ENCODE measurements at regions not wholly inside any gene's neighbourhood (a gene's known extent, or its start where the extent isn't known, plus 50 kb on each side); places are given as distances from the start of the nearest gene placed in this dataset.

GRCh38 chr3:124177071-124177470 lies 185.1 kb upstream of the ROPN1 start:
- no peak overlapping the region for H3K4me2 ChIP-seq
- no peak overlapping the region for H2AFZ ChIP-seq (ENCODE audit: low read depth)
- no peak overlapping the region for H3K9ac ChIP-seq
- TF ChIP-seq, protein P1, sequence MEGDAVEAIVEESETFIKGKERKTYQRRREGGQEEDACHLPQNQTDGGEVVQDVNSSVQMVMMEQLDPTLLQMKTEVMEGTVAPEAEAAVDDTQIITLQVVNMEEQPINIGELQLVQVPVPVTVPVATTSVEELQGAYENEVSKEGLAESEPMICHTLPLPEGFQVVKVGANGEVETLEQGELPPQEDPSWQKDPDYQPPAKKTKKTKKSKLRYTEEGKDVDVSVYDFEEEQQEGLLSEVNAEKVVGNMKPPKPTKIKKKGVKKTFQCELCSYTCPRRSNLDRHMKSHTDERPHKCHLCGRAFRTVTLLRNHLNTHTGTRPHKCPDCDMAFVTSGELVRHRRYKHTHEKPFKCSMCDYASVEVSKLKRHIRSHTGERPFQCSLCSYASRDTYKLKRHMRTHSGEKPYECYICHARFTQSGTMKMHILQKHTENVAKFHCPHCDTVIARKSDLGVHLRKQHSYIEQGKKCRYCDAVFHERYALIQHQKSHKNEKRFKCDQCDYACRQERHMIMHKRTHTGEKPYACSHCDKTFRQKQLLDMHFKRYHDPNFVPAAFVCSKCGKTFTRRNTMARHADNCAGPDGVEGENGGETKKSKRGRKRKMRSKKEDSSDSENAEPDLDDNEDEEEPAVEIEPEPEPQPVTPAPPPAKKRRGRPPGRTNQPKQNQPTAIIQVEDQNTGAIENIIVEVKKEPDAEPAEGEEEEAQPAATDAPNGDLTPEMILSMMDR (conservative IDR thresholded peaks at IDR 0.05; ENCODE audit: low read depth, low read length) = no peak
- no peaks in the 10 kb centered on the region for H3K36me3 ChIP-seq (ENCODE audit: insufficient read depth)
- H3K27me3 ChIP-seq (ENCODE audit: insufficient read depth, low read depth) = no peaks in the 10 kb centered on the region
- H4K20me1 ChIP-seq (ENCODE audit: insufficient read depth) = no peaks in the 10 kb centered on the region
- H3K27ac ChIP-seq = no peak overlapping the region
- H3K79me2 ChIP-seq (ENCODE audit: insufficient read depth, low read depth) = no peaks in the 10 kb centered on the region
- H3K4me1 ChIP-seq (ENCODE audit: low read depth, poor library complexity, severe bottlenecking) = no peaks in the 10 kb centered on the region
- no peak overlapping the region for H3K4me3 ChIP-seq (IDR thresholded peaks at IDR 0.05; ENCODE audit: insufficient read depth, low read depth, low read length)

- Histone ChIP-seq H3K4me2 (no peak overlapping the region), H3K4me1 (ENCODE audit: low read depth, poor library complexity, severe bottlenecking) (no peaks in the 10 kb centered on the region), H3K4me3 (IDR thresholded peaks at IDR 0.05; ENCODE audit: insufficient read depth, low read depth, low read length) (no peak overlapping the region), H4K20me1 (ENCODE audit: insufficient read depth) (no peaks in the 10 kb centered on the region), H3K36me3 (ENCODE audit: insufficient read depth) (no peaks in the 10 kb centered on the region), H3K9ac (no peak overlapping the region), H2AFZ (ENCODE audit: low read depth) (no peak overlapping the region), H3K27me3 (ENCODE audit: insufficient read depth, low read depth) (no peaks in the 10 kb centered on the region), H3K79me2 (ENCODE audit: insufficient read depth, low read depth) (no peaks in the 10 kb centered on the region), H3K27ac (no peak overlapping the region)
- TF ChIP-seq, protein P1 (conservative IDR thresholded peaks at IDR 0.05; ENCODE audit: low read depth, low read length) = no peak
Observed at GRCh38 chr3:124178531-124178930, 186.6 kb upstream of the ROPN1 start.

- TF ChIP-seq, protein P1 (conservative IDR thresholded peaks at IDR 0.05; ENCODE audit: low read depth, low read length) = no peak
- Histone ChIP-seq H3K27ac (no peak overlapping the region), H3K36me3 (ENCODE audit: insufficient read depth) (no peaks in the 10 kb centered on the region), H3K79me2 (ENCODE audit: insufficient read depth, low read depth) (no peaks in the 10 kb centered on the region), H2AFZ (ENCODE audit: low read depth) (no peak overlapping the region), H3K27me3 (ENCODE audit: insufficient read depth, low read depth) (no peaks in the 10 kb centered on the region), H3K9ac (no peak overlapping the region), H3K4me2 (no peak overlapping the region), H4K20me1 (ENCODE audit: insufficient read depth) (no peaks in the 10 kb centered on the region), H3K4me1 (ENCODE audit: low read depth, poor library complexity, severe bottlenecking) (no peaks in the 10 kb centered on the region), H3K4me3 (IDR thresholded peaks at IDR 0.05; ENCODE audit: insufficient read depth, low read depth, low read length) (no peak overlapping the region)
Observed at GRCh38 chr3:124200407-124200806, 208.5 kb upstream of the ROPN1 start.

- H3K27me3 ChIP-seq (ENCODE audit: insufficient read depth, low read depth) = no peaks in the 10 kb centered on the region
- H3K4me2 ChIP-seq = no peak overlapping the region
- TF ChIP-seq, protein P1 (conservative IDR thresholded peaks at IDR 0.05; ENCODE audit: low read depth, low read length) = no peak
- H3K36me3 ChIP-seq (ENCODE audit: insufficient read depth) = no peaks in the 10 kb centered on the region
- no peaks in the 10 kb centered on the region for H3K79me2 ChIP-seq (ENCODE audit: insufficient read depth, low read depth)
- no peak overlapping the region for H3K9ac ChIP-seq
- no peak overlapping the region for H2AFZ ChIP-seq (ENCODE audit: low read depth)
- no peak overlapping the region for H3K27ac ChIP-seq
- no peaks in the 10 kb centered on the region for H4K20me1 ChIP-seq (ENCODE audit: insufficient read depth)
- no peak overlapping the region for H3K4me3 ChIP-seq (IDR thresholded peaks at IDR 0.05; ENCODE audit: insufficient read depth, low read depth, low read length)
- no peaks in the 10 kb centered on the region for H3K4me1 ChIP-seq (ENCODE audit: low read depth, poor library complexity, severe bottlenecking)
Observed at GRCh38 chr3:124201226-124201625, 209.3 kb upstream of the ROPN1 start.

Measured in KMS-11 (cell line).